Endothelial cell of umbilical vein (primary cell): ENCODE measurements at regions not wholly inside any gene's neighbourhood (a gene's known extent, or its start where the extent isn't known, plus 50 kb on each side); places are given as distances from the start of the nearest gene placed in this dataset.

ENCODE experiments used
- BruUV-seq: library from RNA; stranded (reverse); fragments of 400-500 nt; replicated peaks from 2 replicates; lab custom pipeline; 2021; lab: Mats Ljungman, UMichigan
- CTCF ChIA-PET: fragments of 300-600, 350-600 bp; sonication (Branson Sonifier 250); formaldehyde crosslinking; loops from one replicate; lab custom pipeline; 2021; ENCODE audit warnings: antibody characterized with exemption, inconsistent platforms; lab: Charles Lee
- POLR2A ChIA-PET: fragments of 300-600, 350-600 bp; sonication (Branson Sonifier 250); formaldehyde crosslinking; loops from one replicate; lab custom pipeline; 2021; ENCODE audit warnings: antibody characterized with exemption, inconsistent platforms; lab: Charles Lee
- DNase-seq: peaks from one replicate; pipeline ENCODE4 v3.0.0-alpha.2; 2011; ENCODE audit warnings: low read depth, low spot score
- FAIRE-seq: peaks from 2 replicates; lab custom pipeline; 2011; peaks lifted over from hg19 to GRCh38; lab: Jason Lieb, UNC
- H2AFZ ChIP-seq: 2 replicates; pipeline ENCODE4 v1.6.0; 2012; ENCODE audit warnings: low read depth, low read length, control low read depth, inconsistent platforms
- H3K27ac ChIP-seq: 2 replicates; pipeline ENCODE4 v1.5.1; 2011; ENCODE audit warnings: low read depth, mild to moderate bottlenecking, control low read depth, low read length, moderate library complexity; ENCODE audit not compliant: insufficient read depth
- H3K27me3 ChIP-seq, 2 experiments: 2 replicates each; pipeline versions ENCODE4 v1.6.0 to v1.6.1; 2011; ENCODE audit warnings: low read length in 2 of 2, mixed read lengths in 1 of 2; ENCODE audit not compliant: control insufficient read depth in 2 of 2, insufficient read depth in 2 of 2
- H3K36me3 ChIP-seq, 2 experiments: 2 replicates in 1 of 2; 3 replicates in 1 of 2; pipeline ENCODE4 v1.5.1; 2011; ENCODE audit warnings: low read length in 2 of 2, mild to moderate bottlenecking in 1 of 2, moderate library complexity in 1 of 2; ENCODE audit not compliant: control insufficient read depth in 2 of 2, insufficient read depth in 2 of 2; ENCODE audit errors: extremely low read depth in 1 of 2
- H3K4me1 ChIP-seq: 3 replicates; pipeline ENCODE4 v1.5.1; 2011; ENCODE audit warnings: mild to moderate bottlenecking, low read length; ENCODE audit not compliant: control insufficient read depth, insufficient read depth; ENCODE audit errors: extremely low read depth
- H3K4me2 ChIP-seq: 2 replicates; pipeline ENCODE4 v1.6.1; 2011; ENCODE audit warnings: low read length, control low read depth, mixed read lengths; ENCODE audit not compliant: insufficient read depth
- H3K4me3 ChIP-seq, 3 experiments: fragments of 200-600 bp in 1 of 3; sonication (generic), shearing (Covaris generic) in 1 of 3; replicated peaks in 1 of 3; 2 replicates each; pipeline ENCODE4 v1.5.1; 2011 to 2016; ENCODE audit warnings: control low read depth in 3 of 3, low read length in 3 of 3, mild to moderate bottlenecking in 2 of 3, inconsistent platforms in 1 of 3, low read depth in 1 of 3, moderate library complexity in 1 of 3; ENCODE audit not compliant: insufficient read depth in 1 of 3
- H3K79me2 ChIP-seq: 2 replicates; pipeline ENCODE4 v1.6.0; 2012; ENCODE audit warnings: low read length, inconsistent platforms; ENCODE audit not compliant: control insufficient read depth, insufficient read depth
- H3K9ac ChIP-seq: replicated peaks from 2 replicates; pipeline ENCODE3; 2011; ENCODE audit warnings: low read length, control low read depth; ENCODE audit not compliant: insufficient read depth; ENCODE audit errors: extremely low read depth
- H3K9me1 ChIP-seq: replicated peaks from 3 replicates; pipeline ENCODE4 v1.6.0; 2011; ENCODE audit warnings: mild to moderate bottlenecking, low read length; ENCODE audit not compliant: control insufficient read depth, insufficient read depth; ENCODE audit errors: extremely low read depth
- H3K9me3 ChIP-seq: replicated peaks from 2 replicates; pipeline ENCODE4 v1.5.1; 2012; ENCODE audit warnings: low read length, inconsistent platforms; ENCODE audit not compliant: control insufficient read depth, insufficient read depth
- H4K20me1 ChIP-seq: replicated peaks from 2 replicates; pipeline ENCODE3; 2011; ENCODE audit warnings: mild to moderate bottlenecking, low read length; ENCODE audit not compliant: control insufficient read depth, insufficient read depth; ENCODE audit errors: extremely low read depth
- CTCF ChIP-seq, 2 donors: IDR thresholded peaks; 1 replicate in 1 of 2; 2 replicates in 1 of 2; pipeline ENCODE4 v1.5.1; 2011; ENCODE audit warnings: low read length in 2 of 2, mild to moderate bottlenecking in 2 of 2, moderate library complexity in 2 of 2, control low read depth in 1 of 2, inconsistent platforms in 1 of 2, low read depth in 1 of 2; ENCODE audit not compliant: insufficient read depth in 1 of 2; ENCODE audit errors: extremely low read depth in 1 of 2
- EZH2 ChIP-seq: IDR thresholded peaks from 2 replicates; pipeline ENCODE4 v1.6.1; 2012; ENCODE audit warnings: borderline replicate concordance, low read depth, mild to moderate bottlenecking, moderate library complexity, low read length, inconsistent platforms; ENCODE audit not compliant: severe bottlenecking
- FOS ChIP-seq: IDR thresholded peaks from 2 replicates; pipeline ENCODE4 v1.6.1; 2011; ENCODE audit warnings: mild to moderate bottlenecking, low read length, moderate library complexity, borderline replicate concordance; ENCODE audit not compliant: insufficient read depth
- GATA2 ChIP-seq: IDR thresholded peaks from 2 replicates; pipeline ENCODE4 v1.7.0; 2011; ENCODE audit warnings: low read depth, mild to moderate bottlenecking, moderate library complexity, mixed read lengths, low read length; ENCODE audit not compliant: insufficient read length, insufficient read depth
- JUN ChIP-seq: IDR thresholded peaks from 2 replicates; pipeline ENCODE4 v1.6.1; 2011; ENCODE audit warnings: borderline replicate concordance, low read depth; ENCODE audit not compliant: insufficient read length, insufficient read depth
- MYC ChIP-seq: IDR thresholded peaks from one replicate; pipeline ENCODE4 v1.6.1; 2011; ENCODE audit warnings: mild to moderate bottlenecking, low read depth, low read length
- POLR2A ChIP-seq: IDR thresholded peaks from 2 replicates; pipeline ENCODE4 v1.6.1; 2012; ENCODE audit warnings: low read depth, mild to moderate bottlenecking, control low read depth, low read length
- POLR2AphosphoS5 ChIP-seq: IDR thresholded peaks from 2 replicates; pipeline ENCODE4 v1.6.1; 2012; ENCODE audit warnings: low read depth, mild to moderate bottlenecking, control low read depth, low read length, moderate library complexity; ENCODE audit not compliant: insufficient read depth
- dilution Hi-C: fragments of 300-500 bp; cut with MboI; formaldehyde crosslinking; loops from one replicate; pipeline ENCODE4 v1.15.0; 2019; ENCODE audit warnings: low sequenced_read_pairs; ENCODE audit not compliant: extremely low pct_ligation_motif_present
- intact Hi-C: fragments of 100-400 bp; cut with micrococcal nuclease; formaldehyde crosslinking; loops from one replicate; pipeline ENCODE4 v1.10.0; 2022
- TF ChIP-seq, protein P1 (sequence below): IDR thresholded peaks from 2 replicates; pipeline ENCODE4 v1.6.1; 2011; ENCODE audit not compliant: insufficient read depth, insufficient read length

DNA sequence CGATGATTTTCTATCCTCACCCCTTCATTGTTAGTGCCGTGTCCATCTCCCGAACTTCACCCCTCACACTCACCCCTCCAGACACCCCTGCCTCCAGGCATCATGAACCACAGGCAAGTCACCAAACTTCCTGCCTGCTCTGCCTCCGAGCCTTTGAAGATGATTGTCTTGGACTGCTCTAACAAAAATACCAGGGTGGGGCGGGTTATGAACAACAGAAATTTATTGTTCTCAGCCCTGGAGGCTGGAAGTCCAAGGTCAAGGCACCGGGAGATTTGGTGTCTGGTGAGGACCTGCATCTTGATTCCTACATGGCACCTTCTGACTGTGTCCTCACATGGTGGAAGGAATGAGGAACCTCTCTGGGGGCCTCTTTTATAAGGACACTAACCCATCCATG, 1508.3 kb downstream of the TBC1D22A start:
- Histone ChIP-seq H3K9me1 (no peaks in the 10 kb centered on the region), H4K20me1 (no peaks in the 10 kb centered on the region), H2AFZ (no peak overlapping the region), H3K4me3 (no peak overlapping the region), H3K36me3 (no peaks in the 10 kb centered on the region), H3K9ac (no peak overlapping the region), H3K27ac (no peak overlapping the region), H3K79me2 (no peaks in the 10 kb centered on the region), H3K9me3 (peaks cover 12% of the 10 kb centered on the region), H3K27me3 (no peaks in the 10 kb centered on the region), H3K4me2 (no peak overlapping the region), H3K4me1 (no peaks in the 10 kb centered on the region)
- dilution Hi-C loops = no loop called here
- CTCF ChIA-PET = no interaction called here
- BruUV-seq = no TSS peak
- no peak for DNase-seq
- FAIRE-seq = no peak
- no peak for TF ChIP-seq POLR2A
- no peak for TF ChIP-seq GATA2
- no peak for TF ChIP-seq FOS
- no peak for TF ChIP-seq JUN
- TF ChIP-seq, protein P1, sequence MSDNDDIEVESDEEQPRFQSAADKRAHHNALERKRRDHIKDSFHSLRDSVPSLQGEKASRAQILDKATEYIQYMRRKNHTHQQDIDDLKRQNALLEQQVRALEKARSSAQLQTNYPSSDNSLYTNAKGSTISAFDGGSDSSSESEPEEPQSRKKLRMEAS = no peak
- no peak for TF ChIP-seq CTCF (IDR thresholded peaks at IDR 0.05; ENCODE audit: extremely low read depth in 1 of 2, insufficient read depth in 1 of 2, low read depth in 1 of 2, low read length in 2 of 2)
- TF ChIP-seq EZH2 = no peak
- no peak for TF ChIP-seq POLR2AphosphoS5
- TF ChIP-seq MYC = no peak
- intact Hi-C loops = no loop called here
- POLR2A ChIA-PET = no interaction called here
